GM23338 (cell line): ENCODE measurements at regions not wholly inside any gene's neighbourhood (a gene's known extent, or its start where the extent isn't known, plus 50 kb on each side); places are given as distances from the start of the nearest gene placed in this dataset.

Experiments
- ATAC-seq: fragments of 200-7000 bp; cut with Tn5 transposase; 3 replicates; pipeline ENCODE4 v1.9.1; 2020
- DNase-seq: peaks from one replicate; pipeline ENCODE4 v3.0.0-alpha.2; 2015; ENCODE audit warnings: low spot score
- H2AFZ ChIP-seq: fragments of 200-600 bp; sonication (generic); 2 replicates; pipeline ENCODE4 v1.8.0; 2016; ENCODE audit warnings: antibody characterized with exemption, mild to moderate bottlenecking, moderate library complexity
- H3F3A ChIP-seq: fragments of 200-600 bp; sonication (generic); replicated peaks from 2 replicates; pipeline ENCODE4 v1.8.0; 2017; ENCODE audit warnings: antibody characterized with exemption, mixed run types, low read depth
- H3K27ac ChIP-seq: fragments of 200-600 bp; sonication (generic); 2 replicates; pipeline ENCODE4 v1.6.1; 2016; ENCODE audit warnings: low read depth
- H3K27me3 ChIP-seq: fragments of 200-600 bp; sonication (generic); 2 replicates; pipeline ENCODE4 v1.8.0; 2016; ENCODE audit warnings: mild to moderate bottlenecking, mixed run types, moderate library complexity; ENCODE audit not compliant: insufficient read depth
- H3K36me3 ChIP-seq: fragments of 200-600 bp; sonication (generic); 2 replicates; pipeline ENCODE4 v1.8.0; 2016; ENCODE audit warnings: mild to moderate bottlenecking; ENCODE audit not compliant: insufficient read depth
- H3K4me1 ChIP-seq: fragments of 200-600 bp; sonication (generic); 2 replicates; pipeline ENCODE4 v1.8.0; 2016; ENCODE audit warnings: mild to moderate bottlenecking, moderate library complexity; ENCODE audit not compliant: insufficient read depth
- H3K4me2 ChIP-seq: fragments of 200-600 bp; sonication (generic); 2 replicates; pipeline ENCODE4 v1.7.1; 2017; ENCODE audit warnings: mixed run types
- H3K4me3 ChIP-seq: fragments of 200-600 bp; sonication (generic); 2 replicates; pipeline ENCODE4 v1.6.1; 2016; ENCODE audit warnings: mixed run types
- H3K79me2 ChIP-seq: fragments of 200-600 bp; sonication (generic); replicated peaks from 2 replicates; pipeline ENCODE4 v1.8.0; 2017; ENCODE audit warnings: mild to moderate bottlenecking; ENCODE audit not compliant: insufficient read depth
- H3K9me2 ChIP-seq: fragments of 200-600 bp; sonication (generic); 2 replicates; pipeline ENCODE4 v1.8.0; 2017; ENCODE audit not compliant: insufficient read depth
- H4K20me1 ChIP-seq: fragments of 200-600 bp; sonication (generic); replicated peaks from 2 replicates; pipeline ENCODE4 v1.8.0; 2017; ENCODE audit warnings: mild to moderate bottlenecking; ENCODE audit not compliant: insufficient read depth
- H3K27ac Mint-ChIP-seq: 2 replicates; pipeline ENCODE4 v1.8.0; 2020; ENCODE audit warnings: inconsistent platforms, mild to moderate bottlenecking, moderate library complexity, mixed read lengths
- H3K27me3 Mint-ChIP-seq: 3 replicates; pipeline ENCODE4 v1.8.0; 2022; ENCODE audit warnings: low read depth, mild to moderate bottlenecking, moderate library complexity, mixed read lengths, inconsistent platforms; ENCODE audit not compliant: insufficient read depth, poor library complexity
- H3K36me3 Mint-ChIP-seq: 3 replicates; pipeline ENCODE4 v1.8.0; 2021; ENCODE audit warnings: low read depth, mild to moderate bottlenecking, inconsistent platforms, moderate library complexity, mixed read lengths
- H3K4me1 Mint-ChIP-seq: 3 replicates; pipeline ENCODE4 v1.8.0; 2020; ENCODE audit warnings: mild to moderate bottlenecking, inconsistent platforms, mixed read lengths
- H3K4me3 Mint-ChIP-seq: 3 replicates; pipeline ENCODE4 v1.8.0; 2021; ENCODE audit warnings: moderate library complexity, mild to moderate bottlenecking, inconsistent platforms, mixed read lengths
- H3K9me3 Mint-ChIP-seq: 3 replicates; pipeline ENCODE4 v1.8.0; 2020; ENCODE audit warnings: moderate library complexity, mild to moderate bottlenecking, inconsistent platforms, mixed read lengths
- CREB1 ChIP-seq: fragments of 250-450 bp; sonication (Bioruptor Pico); IDR thresholded peaks from 2 replicates; pipeline ENCODE4 v1.5.0; 2020; ENCODE audit warnings: low read depth, mild to moderate bottlenecking, moderate library complexity
- EZH2phosphoT487 ChIP-seq: fragments of 200-600 bp; sonication (generic); IDR thresholded peaks from one replicate; pipeline ENCODE4 v1.8.1; 2018; ENCODE audit warnings: antibody characterized with exemption; ENCODE audit not compliant: unreplicated experiment
- JUNB ChIP-seq: IDR thresholded peaks from one replicate; pipeline ENCODE4 v1.6.1; 2016; ENCODE audit warnings: antibody characterized with exemption; ENCODE audit not compliant: unreplicated experiment
- NANOG ChIP-seq: IDR thresholded peaks from 2 replicates; pipeline ENCODE4 v1.6.1; 2016; ENCODE audit warnings: antibody characterized with exemption, borderline replicate concordance
- TF ChIP-seq, protein P1 (sequence below): fragments of 250-450 bp; sonication (Bioruptor Pico); IDR thresholded peaks from 2 replicates; pipeline ENCODE4 v1.5.0; 2020; ENCODE audit warnings: mild to moderate bottlenecking, moderate library complexity
- TF ChIP-seq, protein P2 (sequence below): IDR thresholded peaks from 2 replicates; pipeline ENCODE4 v1.6.1; 2016; ENCODE audit warnings: antibody characterized with exemption
- TF ChIP-seq, protein P3 (sequence below), 2 experiments: fragments of 200-600 bp in 1 of 2; sonication (generic) in 1 of 2; conservative IDR thresholded peaks; 2 replicates each; pipeline versions ENCODE4 v1.5.1 to v1.6.1; 2016 to 2017; ENCODE audit warnings: antibody characterized with exemption in 2 of 2, low read depth in 2 of 2, mild to moderate bottlenecking in 2 of 2, moderate library complexity in 1 of 2
- TF ChIP-seq, protein P4 (sequence below): IDR thresholded peaks from one replicate; pipeline ENCODE4 v1.6.1; 2018; ENCODE audit warnings: antibody characterized with exemption; ENCODE audit not compliant: unreplicated experiment

DNA sequence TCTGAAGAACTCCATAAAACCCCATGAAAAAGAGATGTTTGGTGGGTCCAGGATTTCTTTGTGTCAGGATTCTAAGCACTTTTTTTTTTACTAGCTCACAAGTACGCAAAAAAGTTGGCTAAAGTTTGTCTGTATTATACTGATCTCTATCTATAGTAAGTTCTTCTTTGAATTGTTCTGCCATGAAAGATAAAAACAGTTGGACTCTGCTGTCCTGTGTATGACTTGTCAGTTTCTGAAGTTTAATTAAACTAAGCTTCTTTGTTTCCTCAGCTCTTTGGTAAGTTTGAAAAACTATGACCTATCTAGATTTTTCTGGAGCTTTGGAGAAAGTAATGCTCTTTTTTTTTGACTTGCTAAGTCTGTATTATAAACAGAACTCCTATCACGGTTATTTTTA, 812.2 kb upstream of the LUZP2 start (continued):
- TF ChIP-seq, protein P1, sequence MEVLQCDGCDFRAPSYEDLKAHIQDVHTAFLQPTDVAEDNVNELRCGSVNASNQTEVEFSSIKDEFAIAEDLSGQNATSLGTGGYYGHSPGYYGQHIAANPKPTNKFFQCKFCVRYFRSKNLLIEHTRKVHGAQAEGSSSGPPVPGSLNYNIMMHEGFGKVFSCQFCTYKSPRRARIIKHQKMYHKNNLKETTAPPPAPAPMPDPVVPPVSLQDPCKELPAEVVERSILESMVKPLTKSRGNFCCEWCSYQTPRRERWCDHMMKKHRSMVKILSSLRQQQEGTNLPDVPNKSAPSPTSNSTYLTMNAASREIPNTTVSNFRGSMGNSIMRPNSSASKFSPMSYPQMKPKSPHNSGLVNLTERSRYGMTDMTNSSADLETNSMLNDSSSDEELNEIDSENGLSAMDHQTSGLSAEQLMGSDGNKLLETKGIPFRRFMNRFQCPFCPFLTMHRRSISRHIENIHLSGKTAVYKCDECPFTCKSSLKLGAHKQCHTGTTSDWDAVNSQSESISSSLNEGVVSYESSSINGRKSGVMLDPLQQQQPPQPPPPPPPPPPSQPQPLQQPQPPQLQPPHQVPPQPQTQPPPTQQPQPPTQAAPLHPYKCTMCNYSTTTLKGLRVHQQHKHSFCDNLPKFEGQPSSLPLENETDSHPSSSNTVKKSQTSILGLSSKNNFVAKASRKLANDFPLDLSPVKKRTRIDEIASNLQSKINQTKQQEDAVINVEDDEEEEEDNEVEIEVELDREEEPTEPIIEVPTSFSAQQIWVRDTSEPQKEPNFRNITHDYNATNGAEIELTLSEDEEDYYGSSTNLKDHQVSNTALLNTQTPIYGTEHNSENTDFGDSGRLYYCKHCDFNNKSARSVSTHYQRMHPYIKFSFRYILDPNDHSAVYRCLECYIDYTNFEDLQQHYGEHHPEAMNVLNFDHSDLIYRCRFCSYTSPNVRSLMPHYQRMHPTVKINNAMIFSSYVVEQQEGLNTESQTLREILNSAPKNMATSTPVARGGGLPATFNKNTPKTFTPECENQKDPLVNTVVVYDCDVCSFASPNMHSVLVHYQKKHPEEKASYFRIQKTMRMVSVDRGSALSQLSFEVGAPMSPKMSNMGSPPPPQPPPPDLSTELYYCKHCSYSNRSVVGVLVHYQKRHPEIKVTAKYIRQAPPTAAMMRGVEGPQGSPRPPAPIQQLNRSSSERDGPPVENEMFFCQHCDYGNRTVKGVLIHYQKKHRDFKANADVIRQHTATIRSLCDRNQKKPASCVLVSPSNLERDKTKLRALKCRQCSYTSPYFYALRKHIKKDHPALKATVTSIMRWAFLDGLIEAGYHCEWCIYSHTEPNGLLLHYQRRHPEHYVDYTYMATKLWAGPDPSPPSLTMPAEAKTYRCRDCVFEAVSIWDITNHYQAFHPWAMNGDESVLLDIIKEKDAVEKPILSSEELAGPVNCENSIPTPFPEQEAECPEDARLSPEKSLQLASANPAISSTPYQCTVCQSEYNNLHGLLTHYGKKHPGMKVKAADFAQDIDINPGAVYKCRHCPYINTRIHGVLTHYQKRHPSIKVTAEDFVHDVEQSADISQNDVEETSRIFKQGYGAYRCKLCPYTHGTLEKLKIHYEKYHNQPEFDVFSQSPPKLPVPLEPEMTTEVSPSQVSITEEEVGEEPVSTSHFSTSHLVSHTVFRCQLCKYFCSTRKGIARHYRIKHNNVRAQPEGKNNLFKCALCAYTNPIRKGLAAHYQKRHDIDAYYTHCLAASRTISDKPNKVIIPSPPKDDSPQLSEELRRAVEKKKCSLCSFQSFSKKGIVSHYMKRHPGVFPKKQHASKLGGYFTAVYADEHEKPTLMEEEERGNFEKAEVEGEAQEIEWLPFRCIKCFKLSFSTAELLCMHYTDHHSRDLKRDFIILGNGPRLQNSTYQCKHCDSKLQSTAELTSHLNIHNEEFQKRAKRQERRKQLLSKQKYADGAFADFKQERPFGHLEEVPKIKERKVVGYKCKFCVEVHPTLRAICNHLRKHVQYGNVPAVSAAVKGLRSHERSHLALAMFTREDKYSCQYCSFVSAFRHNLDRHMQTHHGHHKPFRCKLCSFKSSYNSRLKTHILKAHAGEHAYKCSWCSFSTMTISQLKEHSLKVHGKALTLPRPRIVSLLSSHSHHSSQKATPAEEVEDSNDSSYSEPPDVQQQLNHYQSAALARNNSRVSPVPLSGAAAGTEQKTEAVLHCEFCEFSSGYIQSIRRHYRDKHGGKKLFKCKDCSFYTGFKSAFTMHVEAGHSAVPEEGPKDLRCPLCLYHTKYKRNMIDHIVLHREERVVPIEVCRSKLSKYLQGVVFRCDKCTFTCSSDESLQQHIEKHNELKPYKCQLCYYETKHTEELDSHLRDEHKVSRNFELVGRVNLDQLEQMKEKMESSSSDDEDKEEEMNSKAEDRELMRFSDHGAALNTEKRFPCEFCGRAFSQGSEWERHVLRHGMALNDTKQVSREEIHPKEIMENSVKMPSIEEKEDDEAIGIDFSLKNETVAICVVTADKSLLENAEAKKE (CRISPR knock-in tag) = no peak
- TF ChIP-seq, protein P2, sequence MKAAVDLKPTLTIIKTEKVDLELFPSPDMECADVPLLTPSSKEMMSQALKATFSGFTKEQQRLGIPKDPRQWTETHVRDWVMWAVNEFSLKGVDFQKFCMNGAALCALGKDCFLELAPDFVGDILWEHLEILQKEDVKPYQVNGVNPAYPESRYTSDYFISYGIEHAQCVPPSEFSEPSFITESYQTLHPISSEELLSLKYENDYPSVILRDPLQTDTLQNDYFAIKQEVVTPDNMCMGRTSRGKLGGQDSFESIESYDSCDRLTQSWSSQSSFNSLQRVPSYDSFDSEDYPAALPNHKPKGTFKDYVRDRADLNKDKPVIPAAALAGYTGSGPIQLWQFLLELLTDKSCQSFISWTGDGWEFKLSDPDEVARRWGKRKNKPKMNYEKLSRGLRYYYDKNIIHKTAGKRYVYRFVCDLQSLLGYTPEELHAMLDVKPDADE = no peak
- TF ChIP-seq NANOG = no peak
- no peak for TF ChIP-seq CREB1 (CRISPR knock-in tag)
- TF ChIP-seq EZH2phosphoT487 = no peak
- TF ChIP-seq, protein P3, sequence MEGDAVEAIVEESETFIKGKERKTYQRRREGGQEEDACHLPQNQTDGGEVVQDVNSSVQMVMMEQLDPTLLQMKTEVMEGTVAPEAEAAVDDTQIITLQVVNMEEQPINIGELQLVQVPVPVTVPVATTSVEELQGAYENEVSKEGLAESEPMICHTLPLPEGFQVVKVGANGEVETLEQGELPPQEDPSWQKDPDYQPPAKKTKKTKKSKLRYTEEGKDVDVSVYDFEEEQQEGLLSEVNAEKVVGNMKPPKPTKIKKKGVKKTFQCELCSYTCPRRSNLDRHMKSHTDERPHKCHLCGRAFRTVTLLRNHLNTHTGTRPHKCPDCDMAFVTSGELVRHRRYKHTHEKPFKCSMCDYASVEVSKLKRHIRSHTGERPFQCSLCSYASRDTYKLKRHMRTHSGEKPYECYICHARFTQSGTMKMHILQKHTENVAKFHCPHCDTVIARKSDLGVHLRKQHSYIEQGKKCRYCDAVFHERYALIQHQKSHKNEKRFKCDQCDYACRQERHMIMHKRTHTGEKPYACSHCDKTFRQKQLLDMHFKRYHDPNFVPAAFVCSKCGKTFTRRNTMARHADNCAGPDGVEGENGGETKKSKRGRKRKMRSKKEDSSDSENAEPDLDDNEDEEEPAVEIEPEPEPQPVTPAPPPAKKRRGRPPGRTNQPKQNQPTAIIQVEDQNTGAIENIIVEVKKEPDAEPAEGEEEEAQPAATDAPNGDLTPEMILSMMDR (conservative IDR thresholded peaks at IDR 0.05; ENCODE audit: low read depth in 2 of 2) = no peak

DNA sequence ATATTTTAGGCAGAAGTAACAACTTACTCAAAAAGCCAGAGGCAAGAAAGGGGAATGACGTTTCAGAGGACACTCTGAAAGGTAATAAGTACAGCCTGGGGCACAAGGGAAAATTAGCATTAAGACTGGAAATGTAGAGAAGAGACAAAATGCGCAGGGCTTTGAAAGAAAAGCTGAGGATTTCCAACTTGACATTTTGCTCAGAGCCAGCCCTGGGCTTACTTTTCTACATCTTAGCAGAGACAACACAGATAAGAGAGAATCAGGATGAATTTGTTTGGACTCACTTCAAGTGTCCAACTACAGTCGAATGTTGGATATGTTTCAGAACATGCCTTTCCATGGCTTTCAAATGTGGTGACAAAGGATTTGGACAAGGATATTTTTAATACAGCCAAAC, 808.9 kb upstream of the LUZP2 start:
- no peaks in the 10 kb centered on the region for H3K79me2 ChIP-seq
- peaks cover 22% of the 10 kb centered on the region for H3K4me1 ChIP-seq
- H3K36me3 ChIP-seq = no peaks in the 10 kb centered on the region
- H3K9me3 Mint-ChIP-seq = no peaks in the 10 kb centered on the region
- H3K4me1 Mint-ChIP-seq = peaks cover 21% of the 10 kb centered on the region
- no peak overlapping the region for H3K4me3 ChIP-seq
- no peak overlapping the region for H2AFZ ChIP-seq
- no peaks in the 10 kb centered on the region for H3F3A ChIP-seq
- no peaks in the 10 kb centered on the region for H3K27me3 ChIP-seq
- H3K4me2 ChIP-seq = no peak overlapping the region
- no peak overlapping the region for H3K27ac ChIP-seq
- no peaks in the 10 kb centered on the region for H3K9me2 ChIP-seq
- H3K36me3 Mint-ChIP-seq = no peaks in the 10 kb centered on the region
- ATAC-seq = no peak
- no peak overlapping the region for H3K27ac Mint-ChIP-seq
- TF ChIP-seq CREB1 (CRISPR knock-in tag) (no peak), NANOG (no peak), JUNB (no peak)
- TF ChIP-seq, protein P4, sequence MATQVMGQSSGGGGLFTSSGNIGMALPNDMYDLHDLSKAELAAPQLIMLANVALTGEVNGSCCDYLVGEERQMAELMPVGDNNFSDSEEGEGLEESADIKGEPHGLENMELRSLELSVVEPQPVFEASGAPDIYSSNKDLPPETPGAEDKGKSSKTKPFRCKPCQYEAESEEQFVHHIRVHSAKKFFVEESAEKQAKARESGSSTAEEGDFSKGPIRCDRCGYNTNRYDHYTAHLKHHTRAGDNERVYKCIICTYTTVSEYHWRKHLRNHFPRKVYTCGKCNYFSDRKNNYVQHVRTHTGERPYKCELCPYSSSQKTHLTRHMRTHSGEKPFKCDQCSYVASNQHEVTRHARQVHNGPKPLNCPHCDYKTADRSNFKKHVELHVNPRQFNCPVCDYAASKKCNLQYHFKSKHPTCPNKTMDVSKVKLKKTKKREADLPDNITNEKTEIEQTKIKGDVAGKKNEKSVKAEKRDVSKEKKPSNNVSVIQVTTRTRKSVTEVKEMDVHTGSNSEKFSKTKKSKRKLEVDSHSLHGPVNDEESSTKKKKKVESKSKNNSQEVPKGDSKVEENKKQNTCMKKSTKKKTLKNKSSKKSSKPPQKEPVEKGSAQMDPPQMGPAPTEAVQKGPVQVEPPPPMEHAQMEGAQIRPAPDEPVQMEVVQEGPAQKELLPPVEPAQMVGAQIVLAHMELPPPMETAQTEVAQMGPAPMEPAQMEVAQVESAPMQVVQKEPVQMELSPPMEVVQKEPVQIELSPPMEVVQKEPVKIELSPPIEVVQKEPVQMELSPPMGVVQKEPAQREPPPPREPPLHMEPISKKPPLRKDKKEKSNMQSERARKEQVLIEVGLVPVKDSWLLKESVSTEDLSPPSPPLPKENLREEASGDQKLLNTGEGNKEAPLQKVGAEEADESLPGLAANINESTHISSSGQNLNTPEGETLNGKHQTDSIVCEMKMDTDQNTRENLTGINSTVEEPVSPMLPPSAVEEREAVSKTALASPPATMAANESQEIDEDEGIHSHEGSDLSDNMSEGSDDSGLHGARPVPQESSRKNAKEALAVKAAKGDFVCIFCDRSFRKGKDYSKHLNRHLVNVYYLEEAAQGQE = no peak
- no peaks in the 10 kb centered on the region for H3K27me3 Mint-ChIP-seq
- no peak for DNase-seq
- no peaks in the 10 kb centered on the region for H4K20me1 ChIP-seq
- H3K4me3 Mint-ChIP-seq = no peak overlapping the region
